ENCODE measurements at regions not wholly inside any gene's neighbourhood (a gene's known extent, or its start where the extent isn't known, plus 50 kb on each side); places are given as distances from the start of the nearest gene placed in this dataset.
"Not testable (repeated sequence)": the region's sequence is repeated elsewhere in the genome, so short reads cannot be mapped to it uniquely, and the experiment has no call there.

- no peak overlapping the region for H3K4me3 ChIP-seq
- no peaks in the 10 kb centered on the region for H3K9me3 ChIP-seq
- no peaks in the 10 kb centered on the region for H3K36me3 ChIP-seq
- DNase-seq (ENCODE audit: low spot score): no peak
- H3K4me1 ChIP-seq (replicated peaks): no peaks in the 10 kb centered on the region
- no peaks in the 10 kb centered on the region for H3K27me3 ChIP-seq (replicated peaks; ENCODE audit: insufficient read depth)
- WGBS: 84% methylated on average over 1 of the region's 1 CpG
- intact Hi-C loops (cut with DNase I): no loop called here
- no peak for TF ChIP-seq CTCF (IDR thresholded peaks at IDR 0.05)
- no peak overlapping the region for H3K27ac ChIP-seq
Observed at GRCh38 chr15:36185438-36185837, 394.0 kb upstream of the CDIN1 start.

DNA sequence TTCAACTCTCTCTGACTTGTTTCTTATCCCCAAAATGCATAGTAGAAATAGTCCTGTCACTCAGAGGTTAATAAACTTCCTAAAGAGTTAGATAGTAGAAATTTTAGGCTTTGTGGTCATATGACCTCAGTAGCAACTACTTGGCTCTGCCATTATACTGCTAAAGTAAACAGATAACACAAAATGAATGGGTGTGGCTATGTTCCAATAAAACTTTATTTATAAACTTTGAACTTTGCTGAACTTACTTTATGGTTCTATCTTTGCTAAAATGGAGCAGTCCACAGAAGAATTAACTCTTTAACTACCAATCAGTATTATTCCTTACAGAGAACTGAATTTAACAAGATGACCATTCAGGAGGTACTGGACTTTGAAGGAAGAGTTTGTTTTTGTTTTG is 393.6 kb upstream of the CDIN1 start:
- H3K4me3 ChIP-seq: no peak overlapping the region
- no peak for TF ChIP-seq POLR2AphosphoS5 (IDR thresholded peaks at IDR 0.05)
- TF ChIP-seq POLR2A (IDR thresholded peaks at IDR 0.05): no peak
- no peak for TF ChIP-seq CTCF (IDR thresholded peaks at IDR 0.05)
- no peaks in the 10 kb centered on the region for H3K36me3 ChIP-seq
- no peaks in the 10 kb centered on the region for H3K9me3 ChIP-seq
- no peaks in the 10 kb centered on the region for H3K4me1 ChIP-seq (replicated peaks)
- H3K27me3 ChIP-seq (replicated peaks; ENCODE audit: insufficient read depth): no peaks in the 10 kb centered on the region
- intact Hi-C loops (cut with DNase I): no loop called here
- no peak for DNase-seq (ENCODE audit: low spot score)
- no peak overlapping the region for H3K27ac ChIP-seq

DNA sequence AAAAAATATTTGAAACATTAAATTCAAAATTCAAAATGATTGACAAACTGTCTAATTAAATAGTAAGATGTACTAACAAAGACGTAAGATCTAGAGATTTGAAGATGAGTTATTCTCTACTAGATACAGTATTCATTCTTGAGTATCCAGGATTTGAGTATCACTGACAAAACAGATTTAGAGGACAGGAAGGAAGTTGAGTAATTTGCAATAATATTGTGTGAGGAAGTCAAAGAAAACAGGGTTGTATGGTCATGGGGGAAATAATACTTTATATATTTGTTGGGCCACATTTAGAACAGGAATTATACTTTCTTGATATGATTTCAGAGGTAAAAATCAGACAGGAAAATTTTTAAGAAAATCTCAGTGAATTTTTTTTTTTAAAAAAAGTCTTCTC is 393.1 kb upstream of the CDIN1 start:
- WGBS: 94% methylated on average over 1 of the region's 1 CpG
- no peak overlapping the region for H3K4me3 ChIP-seq
- intact Hi-C loops (cut with DNase I): no loop called here
- H3K27me3 ChIP-seq (replicated peaks; ENCODE audit: insufficient read depth): no peaks in the 10 kb centered on the region
- no peak overlapping the region for H3K27ac ChIP-seq
- H3K4me1 ChIP-seq (replicated peaks): no peaks in the 10 kb centered on the region
- H3K9me3 ChIP-seq: no peaks in the 10 kb centered on the region
- no peaks in the 10 kb centered on the region for H3K36me3 ChIP-seq
- DNase-seq (ENCODE audit: low spot score): no peak
- TF ChIP-seq CTCF (IDR thresholded peaks at IDR 0.05): no peak
- TF ChIP-seq POLR2AphosphoS5 (IDR thresholded peaks at IDR 0.05): no peak
- no peak for TF ChIP-seq POLR2A (IDR thresholded peaks at IDR 0.05)

DNA sequence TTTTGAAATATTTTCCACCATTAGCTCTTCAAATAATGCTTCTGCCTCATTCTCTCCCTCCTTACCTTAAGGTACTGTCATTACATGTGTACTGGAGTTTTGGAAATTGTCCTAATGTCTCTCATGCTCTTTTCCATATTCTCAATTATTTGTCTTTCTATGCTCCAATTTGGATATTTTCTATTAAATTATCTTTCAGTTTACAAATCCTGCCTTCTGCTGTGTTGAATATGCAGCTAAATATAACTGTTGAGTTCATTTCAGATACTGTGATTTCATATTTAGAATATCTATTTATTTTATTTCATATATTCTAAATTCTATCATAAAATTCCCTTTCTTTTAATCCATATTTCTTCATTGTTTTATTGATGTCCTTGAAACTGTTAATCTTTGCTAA is 388.0 kb upstream of the CDIN1 start:
- Histone ChIP-seq H3K27me3 (replicated peaks; ENCODE audit: insufficient read depth) (no peaks in the 10 kb centered on the region), H3K4me3 (no peak overlapping the region), H3K36me3 (no peaks in the 10 kb centered on the region), H3K4me1 (replicated peaks) (no peaks in the 10 kb centered on the region), H3K27ac (no peak overlapping the region), H3K9me3 (no peaks in the 10 kb centered on the region)
- TF ChIP-seq POLR2A (IDR thresholded peaks at IDR 0.05): no peak
- TF ChIP-seq POLR2AphosphoS5 (IDR thresholded peaks at IDR 0.05): no peak
- TF ChIP-seq CTCF (IDR thresholded peaks at IDR 0.05): no peak
- intact Hi-C loops (cut with DNase I): no loop called here
- no peak for DNase-seq (ENCODE audit: low spot score)

DNA sequence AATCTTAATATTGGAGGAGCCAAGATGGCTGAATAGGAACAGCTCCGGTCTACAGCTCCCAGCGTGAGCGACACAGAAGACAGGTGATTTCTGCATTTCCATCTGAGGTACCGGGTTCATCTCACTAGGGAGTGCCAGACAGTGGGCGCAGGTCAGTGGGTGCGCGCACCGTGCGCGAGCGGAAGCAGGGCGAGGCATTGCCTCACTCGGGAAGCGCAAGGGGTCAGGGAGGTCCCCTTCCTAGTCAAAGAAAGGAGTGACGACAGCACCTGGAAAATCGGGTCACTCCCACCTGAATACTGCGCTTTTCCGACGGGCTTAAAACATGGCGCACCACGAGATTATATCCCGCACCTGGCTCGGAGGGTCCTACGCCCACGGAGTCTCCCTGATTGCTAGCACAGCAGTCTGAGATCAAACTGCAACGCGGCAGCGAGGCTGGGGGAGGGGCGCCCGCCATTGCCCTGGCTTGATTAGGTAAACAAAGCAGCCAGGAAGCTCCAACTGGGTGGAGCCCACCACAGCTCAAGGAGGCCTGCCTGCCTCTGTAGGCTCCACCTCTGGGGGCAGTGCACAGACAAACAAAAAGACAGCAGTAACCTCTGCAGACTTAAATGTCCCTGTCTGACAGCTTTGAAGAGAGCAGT is 383.9 kb upstream of the CDIN1 start:
- DNase-seq (ENCODE audit: low spot score); intact Hi-C loops (cut with DNase I); H3K36me3 ChIP-seq; H3K4me3 ChIP-seq; H3K9me3 ChIP-seq; H3K4me1 ChIP-seq (replicated peaks); H3K27me3 ChIP-seq (replicated peaks; ENCODE audit: insufficient read depth); H3K27ac ChIP-seq: not testable (repeated sequence)
- 95% methylated on average over 30 of the region's 30 CpGs for whole genome bisulfite sequencing

Data from prostate gland (tissue), 2 donors.